Limb (tissue), 2 donors: ENCODE measurements at regions not wholly inside any gene's neighbourhood (a gene's known extent, or its start where the extent isn't known, plus 50 kb on each side); places are given as distances from the start of the nearest gene placed in this dataset.

Experiments used
- DNase-seq, 2 donors: peaks; one replicate each; pipeline ENCODE4 v3.0.0-alpha.2; 2016; ENCODE audit errors: extremely low spot score in 2 of 2

GRCh38 chr1:244346972-244347618 lies 104.6 kb downstream of the ADSS2 start:
- no peak for DNase-seq

GRCh38 chr1:244347942-244348341 lies 103.8 kb downstream of the ADSS2 start:
- DNase-seq: no peak

- DNase-seq: no peak
These were observed 102.6 kb downstream of the ADSS2 start for GRCh38 chr1:244349103-244349531.

- DNase-seq: no peak
These were observed 102.1 kb downstream of the ADSS2 start for GRCh38 chr1:244349581-244350001.

- DNase-seq: no peak
These were observed 101.7 kb downstream of the ADSS2 start for GRCh38 chr1:244350027-244350426.

GRCh38 chr1:244352156-244352830 lies 99.4 kb downstream of the ADSS2 start:
- DNase-seq: no peak

GRCh38 chr1:244353551-244354091 lies 98.1 kb downstream of the ADSS2 start:
- no peak for DNase-seq

- no peak for DNase-seq
These were observed 96.9 kb downstream of the ADSS2 start for GRCh38 chr1:244354810-244355278.

- DNase-seq: no peak
These were observed 95.3 kb downstream of the ADSS2 start for GRCh38 chr1:244356376-244356775.
